ENCODE measurements at regions not wholly inside any gene's neighbourhood (a gene's known extent, or its start where the extent isn't known, plus 50 kb on each side); places are given as distances from the start of the nearest gene placed in this dataset.
"Not testable (repeated sequence)": the region's sequence is repeated elsewhere in the genome, so short reads cannot be mapped to it uniquely, and the experiment has no call there.

DNA sequence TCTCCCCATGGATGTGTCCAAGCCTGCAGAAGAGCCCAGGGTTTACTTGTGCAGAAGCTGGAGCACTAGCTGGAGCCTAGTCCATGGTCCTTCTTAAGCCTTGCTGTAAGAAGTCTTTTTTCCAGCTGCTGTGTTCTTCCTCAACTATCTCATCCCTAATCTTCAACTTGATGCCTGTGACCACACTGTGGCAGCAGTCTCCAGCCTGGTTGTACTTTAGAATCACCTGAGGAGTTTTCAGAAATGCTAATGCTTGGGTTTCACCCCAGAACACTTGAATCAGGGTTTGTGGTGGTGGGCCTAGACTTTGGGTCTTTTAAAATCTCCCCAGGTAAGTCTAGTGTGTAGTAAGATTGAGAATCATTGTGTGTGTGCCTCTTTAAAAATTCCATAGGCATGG, 173.6 kb downstream of the ADCYAP1 start:
- no peak for FAIRE-seq
- Histone ChIP-seq H3K9me3 (ENCODE audit: control insufficient read depth in 2 of 3, insufficient read depth in 1 of 3, low read length in 3 of 3) (no peaks in the 10 kb centered on the region), H3K9ac (ENCODE audit: low read length in 3 of 3) (no peak overlapping the region), H3K36me3 (ENCODE audit: control insufficient read depth in 2 of 3, insufficient read depth in 3 of 3, low read length in 3 of 3) (no peaks in the 10 kb centered on the region), H3K4me1 (ENCODE audit: control insufficient read depth in 2 of 3, insufficient read depth in 2 of 3, low read depth in 1 of 3, low read length in 3 of 3) (no peaks in the 10 kb centered on the region), H3K4me3 (ENCODE audit: low read length in 3 of 3) (no peak overlapping the region), H3K27ac (ENCODE audit: low read depth in 2 of 2, low read length in 2 of 2) (no peak overlapping the region), H3K27me3 (ENCODE audit: control insufficient read depth, insufficient read depth, low read length) (no peaks in the 10 kb centered on the region)
- intact Hi-C loops (cut with DNase I) = no loop called here
- TF ChIP-seq, protein P1, sequence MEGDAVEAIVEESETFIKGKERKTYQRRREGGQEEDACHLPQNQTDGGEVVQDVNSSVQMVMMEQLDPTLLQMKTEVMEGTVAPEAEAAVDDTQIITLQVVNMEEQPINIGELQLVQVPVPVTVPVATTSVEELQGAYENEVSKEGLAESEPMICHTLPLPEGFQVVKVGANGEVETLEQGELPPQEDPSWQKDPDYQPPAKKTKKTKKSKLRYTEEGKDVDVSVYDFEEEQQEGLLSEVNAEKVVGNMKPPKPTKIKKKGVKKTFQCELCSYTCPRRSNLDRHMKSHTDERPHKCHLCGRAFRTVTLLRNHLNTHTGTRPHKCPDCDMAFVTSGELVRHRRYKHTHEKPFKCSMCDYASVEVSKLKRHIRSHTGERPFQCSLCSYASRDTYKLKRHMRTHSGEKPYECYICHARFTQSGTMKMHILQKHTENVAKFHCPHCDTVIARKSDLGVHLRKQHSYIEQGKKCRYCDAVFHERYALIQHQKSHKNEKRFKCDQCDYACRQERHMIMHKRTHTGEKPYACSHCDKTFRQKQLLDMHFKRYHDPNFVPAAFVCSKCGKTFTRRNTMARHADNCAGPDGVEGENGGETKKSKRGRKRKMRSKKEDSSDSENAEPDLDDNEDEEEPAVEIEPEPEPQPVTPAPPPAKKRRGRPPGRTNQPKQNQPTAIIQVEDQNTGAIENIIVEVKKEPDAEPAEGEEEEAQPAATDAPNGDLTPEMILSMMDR (IDR thresholded peaks at IDR 0.05; ENCODE audit: borderline replicate concordance, extremely low read depth, insufficient read depth) = no peak
- no peak for DNase-seq

DNA sequence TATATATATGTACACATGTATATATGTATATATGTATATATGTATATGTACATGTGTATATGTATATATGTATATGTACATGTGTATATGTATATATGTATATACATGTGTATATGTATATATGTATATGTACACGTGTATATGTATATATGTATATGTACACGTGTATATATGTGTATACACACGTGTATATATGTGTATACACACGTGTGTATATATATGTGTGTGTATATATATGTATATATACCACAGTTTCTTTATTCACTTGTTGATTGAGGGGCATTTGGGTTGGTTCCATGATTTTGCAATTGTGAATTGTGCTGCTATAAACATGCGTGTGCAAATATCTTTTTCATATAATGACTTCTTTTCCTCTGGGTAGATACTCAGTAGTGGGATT, 179.0 kb downstream of the ADCYAP1 start:
- H3K27ac ChIP-seq (ENCODE audit: low read depth in 2 of 2, low read length in 2 of 2); H3K4me3 ChIP-seq (ENCODE audit: low read length in 3 of 3); H3K27me3 ChIP-seq (ENCODE audit: control insufficient read depth, insufficient read depth, low read length); intact Hi-C loops (cut with DNase I); H3K36me3 ChIP-seq (ENCODE audit: control insufficient read depth in 2 of 3, insufficient read depth in 3 of 3, low read length in 3 of 3); DNase-seq; H3K9ac ChIP-seq (ENCODE audit: low read length in 3 of 3); H3K9me3 ChIP-seq (ENCODE audit: control insufficient read depth in 2 of 3, insufficient read depth in 1 of 3, low read length in 3 of 3); H3K4me1 ChIP-seq (ENCODE audit: control insufficient read depth in 2 of 3, insufficient read depth in 2 of 3, low read depth in 1 of 3, low read length in 3 of 3): not testable (repeated sequence)
- peak; percentile 60 for FAIRE-seq

DNA sequence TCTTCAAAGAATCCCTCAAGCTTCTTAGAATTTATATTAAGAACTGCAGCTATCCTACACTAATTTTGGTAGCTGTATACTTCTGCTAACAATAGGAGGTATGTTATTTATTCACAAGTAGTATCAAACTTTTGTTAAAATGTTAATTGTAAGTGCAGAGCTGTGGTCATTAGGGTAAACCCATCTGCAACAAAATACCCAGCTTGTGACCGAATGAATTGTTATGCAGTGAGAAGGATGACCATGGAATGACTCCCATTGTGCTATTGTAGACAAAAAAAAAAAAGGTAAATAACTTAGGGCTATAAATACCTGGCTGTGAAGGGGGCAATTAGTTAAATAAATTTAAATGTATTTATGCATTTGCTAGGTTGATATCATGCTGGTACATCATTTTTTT, 186.1 kb downstream of the ADCYAP1 start:
- H3K9me3 ChIP-seq (ENCODE audit: control insufficient read depth in 2 of 3, insufficient read depth in 1 of 3, low read length in 3 of 3) = no peaks in the 10 kb centered on the region
- TF ChIP-seq, protein P1 (IDR thresholded peaks at IDR 0.05; ENCODE audit: borderline replicate concordance, extremely low read depth, insufficient read depth) = no peak
- no peak overlapping the region for H3K9ac ChIP-seq (ENCODE audit: low read length in 3 of 3)
- no peaks in the 10 kb centered on the region for H3K4me1 ChIP-seq (ENCODE audit: control insufficient read depth in 2 of 3, insufficient read depth in 2 of 3, low read depth in 1 of 3, low read length in 3 of 3)
- FAIRE-seq (no peak), DNase-seq (no peak)
- no peak overlapping the region for H3K4me3 ChIP-seq (ENCODE audit: low read length in 3 of 3)
- H3K36me3 ChIP-seq (ENCODE audit: control insufficient read depth in 2 of 3, insufficient read depth in 3 of 3, low read length in 3 of 3) = no peaks in the 10 kb centered on the region
- no peak overlapping the region for H3K27ac ChIP-seq (ENCODE audit: low read depth in 2 of 2, low read length in 2 of 2)
- intact Hi-C loops (cut with DNase I) = no loop called here
- H3K27me3 ChIP-seq (ENCODE audit: control insufficient read depth, insufficient read depth, low read length) = no peaks in the 10 kb centered on the region

DNA sequence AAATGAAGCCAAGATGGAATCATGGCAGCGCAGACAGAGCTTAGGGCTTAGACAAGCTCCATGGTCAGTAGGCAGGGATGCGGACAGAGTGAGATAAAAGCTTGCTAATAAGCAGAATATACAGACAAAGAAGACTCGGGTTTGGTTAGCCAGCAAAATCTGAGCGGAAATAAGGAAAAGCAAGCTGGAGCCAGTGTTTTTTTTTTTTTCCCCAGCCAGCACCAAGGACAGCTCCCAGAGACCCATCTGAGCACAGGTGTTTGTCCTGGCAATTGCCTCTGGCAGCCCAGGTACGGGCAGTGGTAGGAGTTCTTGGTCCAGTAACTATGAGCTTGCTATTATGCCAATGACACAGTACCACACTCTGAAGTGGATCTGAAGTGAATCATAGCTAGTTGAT, 187.6 kb downstream of the ADCYAP1 start:
- Histone ChIP-seq H3K27ac (ENCODE audit: low read depth in 2 of 2, low read length in 2 of 2) (no peak overlapping the region), H3K9me3 (ENCODE audit: control insufficient read depth in 2 of 3, insufficient read depth in 1 of 3, low read length in 3 of 3) (no peaks in the 10 kb centered on the region), H3K27me3 (ENCODE audit: control insufficient read depth, insufficient read depth, low read length) (no peaks in the 10 kb centered on the region), H3K4me1 (ENCODE audit: control insufficient read depth in 2 of 3, insufficient read depth in 2 of 3, low read depth in 1 of 3, low read length in 3 of 3) (no peaks in the 10 kb centered on the region), H3K4me3 (ENCODE audit: low read length in 3 of 3) (no peak overlapping the region), H3K9ac (ENCODE audit: low read length in 3 of 3) (no peak overlapping the region), H3K36me3 (ENCODE audit: control insufficient read depth in 2 of 3, insufficient read depth in 3 of 3, low read length in 3 of 3) (no peaks in the 10 kb centered on the region)
- FAIRE-seq (no peak), DNase-seq (peak in 4 of 5 donors; percentile 31 to 60 (median 42))
- TF ChIP-seq, protein P1 (IDR thresholded peaks at IDR 0.05; ENCODE audit: borderline replicate concordance, extremely low read depth, insufficient read depth) = no peak
- intact Hi-C loops (cut with DNase I) = no loop called here

All from kidney (tissue), 13 donors.